ENCODE measurements at regions not wholly inside any gene's neighbourhood (a gene's known extent, or its start where the extent isn't known, plus 50 kb on each side); places are given as distances from the start of the nearest gene placed in this dataset.
"Not testable (repeated sequence)": the region's sequence is repeated elsewhere in the genome, so short reads cannot be mapped to it uniquely, and the experiment has no call there.

DNA sequence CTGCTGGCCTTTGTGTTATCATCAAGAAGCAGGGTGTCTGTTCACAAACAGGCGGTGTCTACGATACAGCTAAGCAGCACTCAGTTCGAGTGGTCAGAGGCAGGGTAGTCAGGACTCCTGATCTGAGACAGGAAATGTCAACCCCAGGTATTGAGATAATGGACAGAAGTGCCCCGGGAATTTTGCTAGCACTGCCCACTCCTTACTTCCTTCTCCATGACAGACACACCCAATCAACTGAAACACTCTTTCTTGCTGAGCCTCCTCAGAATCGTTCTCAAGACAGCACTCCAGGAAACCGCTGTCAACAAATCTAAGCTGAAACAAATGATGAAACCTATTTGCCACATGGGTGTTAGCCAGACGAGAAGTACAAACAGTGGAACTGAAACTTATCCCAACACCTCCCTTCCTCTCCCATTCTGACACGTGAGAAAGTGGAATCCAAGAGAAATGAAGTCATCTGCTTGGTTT lies 109.3 kb downstream of the GTF2IRD2B start:
- not testable (repeated sequence) for DNase-seq

DNA sequence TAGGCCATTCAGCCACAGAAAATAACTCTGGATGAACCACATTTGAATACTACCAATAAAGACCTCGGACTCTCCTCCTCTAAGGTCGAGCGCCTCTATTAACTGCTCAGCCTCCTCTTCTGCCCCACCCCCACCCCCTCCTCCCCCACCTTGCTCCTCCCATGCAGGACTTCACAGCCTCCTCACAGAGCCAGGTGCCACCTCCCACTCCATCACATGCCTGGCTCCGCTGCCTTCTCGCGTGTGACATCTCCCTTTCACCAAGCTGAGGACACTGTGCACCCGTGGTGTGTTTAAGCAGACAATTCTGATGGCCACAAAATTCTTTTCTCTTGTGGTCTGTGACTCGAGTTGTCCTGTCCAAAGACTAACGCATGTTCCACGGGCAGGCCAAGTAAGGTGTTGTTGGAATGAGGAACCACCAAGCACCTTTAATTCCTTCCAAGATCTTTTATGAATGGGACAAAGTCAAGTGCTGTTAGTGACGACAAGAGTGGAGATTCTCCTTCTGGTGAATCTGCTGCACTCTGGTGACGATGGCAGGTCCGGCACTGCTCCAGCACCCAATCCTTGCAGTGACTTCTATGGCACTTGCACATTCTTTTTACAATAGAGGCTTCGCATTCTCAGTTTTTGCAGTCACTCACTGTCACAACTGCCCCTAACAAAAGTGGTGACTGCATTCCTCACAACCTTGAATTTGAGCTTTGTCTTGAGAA lies 113.1 kb downstream of the GTF2IRD2B start:
- DNase-seq = not testable (repeated sequence)

DNA sequence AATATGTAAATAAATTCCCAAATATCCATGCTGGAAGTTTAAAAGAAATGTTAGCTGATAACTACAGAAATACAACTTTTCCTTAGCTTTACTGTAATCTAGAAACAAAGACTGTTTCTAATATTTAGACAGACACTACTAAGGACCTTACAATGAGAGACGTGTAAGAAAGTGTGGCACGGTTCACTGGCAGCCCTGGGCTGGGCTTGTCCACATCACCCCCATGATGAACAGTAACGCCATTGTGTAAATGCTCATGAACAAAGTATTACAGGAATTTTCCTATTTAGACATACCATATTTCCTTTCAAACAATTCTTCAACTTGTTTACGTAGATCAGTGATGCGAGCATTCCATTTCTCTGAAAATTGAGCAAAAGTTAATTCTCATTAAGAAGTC lies 123.1 kb downstream of the GTF2IRD2B start:
- DNase-seq = not testable (repeated sequence)

DNA sequence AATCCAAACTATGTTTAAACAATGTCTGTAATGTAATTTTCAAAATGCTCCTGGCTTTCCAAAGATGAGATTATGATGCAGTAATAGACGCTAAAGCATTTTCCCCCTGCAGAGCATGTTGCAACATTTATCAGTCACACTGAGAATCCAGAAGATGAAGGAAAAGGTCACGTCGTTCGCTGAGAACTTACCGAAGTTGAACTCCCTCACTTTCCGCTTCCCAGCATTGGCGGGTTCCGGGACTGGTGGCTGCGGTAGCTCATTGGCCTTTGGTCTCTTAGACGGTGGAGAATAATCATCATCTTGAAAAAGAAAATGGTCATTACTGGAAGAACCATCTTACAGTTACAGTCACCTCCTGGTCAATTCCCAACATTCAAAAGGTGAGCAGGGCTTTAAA lies 124.6 kb downstream of the GTF2IRD2B start:
- not testable (repeated sequence) for DNase-seq

DNA sequence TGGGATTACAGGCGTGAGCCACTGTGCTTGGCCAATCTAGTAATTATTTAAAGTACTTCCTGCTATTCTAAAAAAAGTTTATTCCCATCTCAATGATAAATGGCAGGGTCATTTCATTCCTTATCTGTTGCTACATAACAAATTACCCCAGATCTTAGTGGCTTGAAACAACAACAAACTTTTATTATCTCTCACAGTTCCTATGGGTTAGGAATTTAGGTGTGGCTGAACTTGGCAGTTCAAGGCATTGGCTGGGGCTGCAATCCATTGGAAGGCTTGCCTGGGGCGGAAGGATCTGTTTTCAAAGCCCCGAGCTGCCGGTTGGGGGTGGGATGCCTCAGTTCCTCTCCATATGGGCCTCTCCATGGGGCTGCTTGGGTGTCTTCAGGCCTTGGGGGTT lies 133.7 kb downstream of the GTF2IRD2B start:
- not testable (repeated sequence) for DNase-seq

DNA sequence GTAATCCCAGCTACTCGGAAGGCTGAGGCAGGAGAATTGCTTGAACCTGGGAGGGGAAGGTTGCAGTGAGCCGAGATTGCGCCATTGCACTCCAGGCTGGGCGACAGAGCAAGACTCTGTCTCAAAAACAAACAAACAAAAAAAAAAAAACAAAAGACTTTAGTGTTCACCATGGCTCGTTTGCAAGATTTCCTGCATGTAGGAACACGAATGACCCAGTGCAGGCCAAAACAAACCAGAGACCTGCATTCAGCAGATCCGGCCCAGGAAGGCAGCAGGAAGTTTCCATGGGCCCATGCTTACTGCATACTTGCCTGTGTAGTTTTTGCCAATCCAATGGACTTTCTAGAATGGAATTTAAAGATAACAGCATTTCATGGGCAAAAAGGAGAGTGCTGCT lies 137.2 kb downstream of the GTF2IRD2B start:
- DNase-seq = not testable (repeated sequence)

DNA sequence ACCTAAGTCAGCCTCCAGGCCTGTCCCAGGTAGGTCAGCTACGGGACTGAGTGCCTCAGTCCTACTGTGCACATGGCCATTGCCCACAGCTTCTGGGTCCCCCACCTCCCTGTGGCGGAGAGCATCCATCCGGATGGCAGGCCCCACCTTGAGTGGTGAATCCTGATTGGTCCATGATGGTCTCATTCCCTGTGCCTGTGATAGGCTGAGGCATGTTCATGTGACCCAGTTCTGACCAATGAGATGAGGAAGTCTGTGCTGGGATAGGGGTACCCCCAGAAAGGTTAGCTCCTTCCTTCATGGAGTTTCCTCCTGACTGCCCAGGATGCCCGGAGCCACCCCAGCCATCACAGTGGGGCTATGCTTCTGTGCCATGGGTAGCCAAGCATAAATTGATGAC lies 138.2 kb downstream of the GTF2IRD2B start:
- not testable (repeated sequence) for DNase-seq

DNA sequence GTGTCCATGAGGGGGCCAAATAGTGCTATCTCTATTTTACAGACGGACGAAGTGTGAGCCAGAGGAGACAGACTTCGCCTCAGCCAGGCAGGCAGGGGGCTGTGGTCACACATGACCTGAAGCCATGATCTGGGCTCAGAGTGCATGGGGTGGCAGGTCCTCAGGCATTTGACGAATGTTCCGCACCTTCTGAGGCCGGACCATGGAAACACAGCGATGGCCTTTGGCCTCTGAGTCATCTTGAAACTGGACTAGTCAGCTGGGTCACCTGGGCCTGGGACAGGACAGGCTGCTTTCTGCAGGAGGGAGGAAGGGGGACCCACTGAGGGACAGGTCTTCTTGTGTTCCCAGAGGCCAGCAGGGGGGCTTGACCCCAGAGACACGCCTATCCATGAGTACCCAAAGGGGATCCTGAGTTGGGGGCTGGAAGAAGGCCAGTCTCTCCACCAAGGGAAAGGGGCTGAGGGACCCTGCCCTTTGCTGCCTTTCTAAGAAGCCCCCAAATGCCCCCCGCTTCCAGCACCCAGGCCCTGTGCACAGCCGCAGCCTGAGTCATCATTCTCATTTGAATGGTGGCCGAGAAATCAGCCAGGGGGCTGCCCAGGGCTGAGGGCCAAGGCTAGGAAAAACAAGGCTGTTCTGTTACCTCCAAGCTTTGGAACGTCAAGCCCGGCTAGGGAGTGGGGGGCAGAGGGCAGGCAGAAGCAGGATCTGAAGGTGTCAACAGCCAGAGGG lies 142.9 kb downstream of the GTF2IRD2B start:
- DNase-seq = not testable (repeated sequence)

DNA sequence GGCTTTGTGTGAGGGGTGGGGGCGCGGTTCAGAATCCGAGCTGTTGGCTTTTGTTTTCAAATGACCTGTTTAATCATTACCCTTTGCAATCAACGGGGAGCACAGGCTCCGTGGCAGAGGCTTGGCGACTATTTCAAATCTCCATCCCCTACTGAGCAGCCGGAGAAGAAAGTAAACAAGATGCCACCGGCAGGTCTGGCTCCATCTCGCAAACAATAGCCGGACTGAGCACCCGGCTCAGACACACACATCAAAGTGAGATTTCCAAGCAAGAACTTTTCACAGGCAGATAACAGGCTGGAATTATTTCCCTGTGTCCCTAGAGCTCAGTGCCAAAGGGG lies 143.4 kb downstream of the GTF2IRD2B start:
- DNase-seq = not testable (repeated sequence)

DNA sequence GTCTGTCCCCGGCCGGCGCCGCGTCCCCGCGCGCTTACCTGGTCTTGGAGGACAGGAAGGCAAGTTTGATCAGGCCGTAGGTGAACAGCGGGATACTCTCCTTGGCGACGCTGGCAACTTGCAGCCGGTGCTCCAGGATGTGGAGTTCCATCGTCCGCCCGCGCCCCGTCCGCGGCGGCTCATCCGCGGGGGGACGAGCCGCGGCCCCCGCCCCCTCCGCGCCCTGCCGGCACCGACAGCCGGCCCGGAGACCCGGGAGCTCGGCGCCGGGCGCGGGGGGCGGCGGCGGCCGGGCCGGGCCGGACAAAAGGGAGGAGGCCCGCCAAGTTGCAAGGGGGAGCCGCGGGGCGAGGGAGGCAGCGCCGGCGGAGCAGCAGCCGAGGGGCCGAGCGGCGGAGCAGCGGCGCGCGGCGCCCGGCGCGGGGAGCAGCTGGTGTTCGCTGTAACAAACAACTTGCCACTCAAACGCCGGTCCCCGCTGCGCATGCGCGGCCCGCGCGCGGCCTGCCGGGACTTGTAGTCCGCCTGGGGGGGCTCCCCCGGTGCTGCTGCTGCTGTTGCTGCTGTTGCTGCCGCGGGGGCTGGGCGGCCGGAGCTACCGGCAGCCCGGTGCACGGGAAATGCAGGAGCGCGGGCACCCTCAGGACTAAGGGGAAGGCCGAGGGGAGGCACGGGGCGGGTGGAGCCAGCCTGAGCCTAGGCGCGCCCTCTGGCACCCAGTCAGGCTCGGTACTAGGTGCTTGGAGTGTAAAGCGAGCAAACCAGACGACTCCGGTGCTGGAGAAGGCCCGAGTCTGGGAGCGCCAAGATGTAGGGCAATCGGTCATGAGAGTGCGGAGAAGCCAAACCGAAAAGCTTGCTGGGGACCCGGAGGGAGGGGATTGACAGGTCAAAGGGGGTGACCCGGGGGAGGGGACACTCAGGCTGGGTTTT lies 145.1 kb downstream of the GTF2IRD2B start:
- DNase-seq = peak; percentile 65

DNA sequence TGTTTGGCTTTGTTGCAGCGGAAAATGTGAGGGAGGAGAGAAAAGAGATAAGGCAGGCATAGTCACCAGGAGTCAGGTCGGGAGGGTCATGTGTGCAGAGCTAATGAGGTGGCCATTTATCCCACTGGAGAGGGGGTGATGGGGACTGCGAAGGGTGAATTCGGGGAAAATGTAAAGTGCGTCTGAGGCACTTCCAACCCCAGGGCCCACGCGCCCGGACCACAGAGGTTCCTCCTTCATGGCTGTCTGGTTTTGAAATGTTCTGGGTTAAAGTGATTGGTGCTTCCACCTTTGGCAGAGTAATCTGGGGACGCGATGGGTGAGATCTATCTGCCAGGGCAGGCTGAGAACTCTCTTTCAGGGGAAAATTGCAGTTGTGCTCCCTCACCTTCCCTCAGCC lies 145.9 kb downstream of the GTF2IRD2B start:
- DNase-seq = not testable (repeated sequence)

DNA sequence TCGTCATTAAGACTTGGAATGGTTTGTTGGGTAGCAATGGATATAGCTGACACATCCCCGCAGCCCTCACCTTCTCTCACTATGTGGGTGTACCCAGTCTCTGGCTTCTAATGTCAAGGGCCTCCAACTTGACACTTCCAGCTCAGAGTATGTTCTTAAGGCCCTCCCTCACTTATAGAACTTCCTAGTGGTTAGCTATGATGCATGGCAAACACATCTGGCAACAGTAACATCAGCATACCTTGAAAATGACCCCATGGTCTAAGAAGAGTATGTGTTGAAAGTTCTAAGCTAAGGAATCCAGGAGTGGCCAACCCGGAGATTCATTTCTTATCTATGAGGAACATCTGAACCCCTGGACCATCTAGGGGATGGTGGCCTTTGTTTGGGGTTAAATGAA lies 151.2 kb downstream of the GTF2IRD2B start:
- not testable (repeated sequence) for DNase-seq

DNA sequence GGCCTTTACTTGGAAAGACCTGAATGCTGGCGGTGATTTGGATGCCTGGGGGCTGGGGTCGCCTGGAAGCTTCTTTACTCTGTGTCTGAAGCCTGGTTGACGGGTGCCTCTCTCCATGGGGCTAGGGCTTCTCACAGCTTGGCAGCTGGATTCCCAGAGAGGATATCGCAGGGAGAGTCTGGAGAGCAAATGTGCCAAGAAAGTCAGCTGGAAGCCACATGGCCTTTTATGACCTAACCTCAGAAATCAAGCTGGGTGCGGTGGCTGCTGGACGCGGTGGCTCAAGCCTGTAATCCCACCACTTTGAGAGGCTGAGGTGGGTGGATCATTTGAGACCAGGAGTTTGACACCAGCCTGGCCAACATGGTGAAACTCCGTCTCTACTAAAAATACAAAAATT lies 147.2 kb upstream of the TRIM73 start:
- not testable (repeated sequence) for DNase-seq

DNA sequence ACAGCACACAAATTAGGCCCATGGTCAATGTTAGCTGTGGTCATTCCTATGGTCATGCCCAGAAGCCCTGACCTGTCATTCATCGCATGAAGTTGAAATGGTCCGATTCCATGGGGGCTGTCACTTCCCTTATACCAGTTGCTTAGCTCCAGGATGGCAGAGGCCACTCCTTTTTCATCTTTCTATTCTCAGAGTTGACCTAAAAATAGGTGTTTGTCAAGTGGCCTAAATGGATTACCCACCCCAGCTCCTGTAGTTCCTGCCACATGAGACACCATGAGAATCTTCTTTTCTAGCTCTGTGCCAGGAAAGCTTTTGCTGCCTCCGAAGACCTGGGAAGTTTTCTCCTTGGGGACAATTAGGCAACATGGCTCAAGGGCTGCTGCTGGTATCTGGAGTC lies 141.2 kb upstream of the TRIM73 start:
- DNase-seq = not testable (repeated sequence)

DNA sequence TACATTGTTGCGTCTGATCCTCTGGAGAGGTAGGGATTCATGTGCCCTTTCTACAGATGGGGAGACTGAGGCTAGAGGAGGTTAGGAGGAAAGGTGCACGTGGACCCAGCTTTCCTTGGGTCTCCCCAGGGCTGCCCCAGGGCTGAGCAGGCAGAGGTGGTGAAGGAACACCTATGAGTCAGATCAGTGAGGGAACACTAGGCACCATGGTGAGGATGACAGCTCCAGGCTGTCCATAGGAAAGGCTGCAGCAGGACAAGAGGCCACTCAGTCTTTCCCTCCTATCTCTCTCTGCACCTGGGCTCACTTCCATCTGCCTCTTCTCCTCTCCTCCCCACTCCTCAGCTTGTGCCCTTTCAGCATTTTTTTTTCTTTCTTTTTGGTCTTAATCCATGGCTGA lies 138.0 kb upstream of the TRIM73 start:
- DNase-seq = not testable (repeated sequence)

DNA sequence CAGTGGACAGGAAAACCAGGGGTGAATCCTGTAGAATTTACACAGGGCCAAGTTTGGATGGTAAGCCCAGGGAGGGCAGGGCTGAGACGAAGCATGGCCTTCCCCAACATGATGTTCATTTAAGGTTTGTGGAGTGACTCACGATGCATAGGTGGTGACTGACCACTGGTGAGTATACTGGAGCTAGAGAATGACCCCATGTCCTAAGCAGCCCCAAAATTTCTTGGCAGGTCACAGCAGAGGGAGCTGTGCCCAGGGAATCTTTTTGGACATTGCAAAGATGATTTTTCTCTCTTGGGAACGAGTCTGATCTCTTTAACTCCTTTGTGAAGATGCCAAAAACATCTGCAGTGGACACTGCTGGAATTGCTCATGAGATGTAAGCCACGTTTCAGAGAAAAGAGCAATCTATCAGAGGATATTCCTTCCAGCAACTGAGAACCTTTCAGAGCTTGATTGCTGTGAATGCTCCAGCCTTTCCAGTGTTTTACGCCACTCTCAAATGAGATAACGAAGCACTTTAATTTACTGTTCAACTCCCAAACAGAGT lies 135.9 kb upstream of the TRIM73 start:
- not testable (repeated sequence) for DNase-seq

DNA sequence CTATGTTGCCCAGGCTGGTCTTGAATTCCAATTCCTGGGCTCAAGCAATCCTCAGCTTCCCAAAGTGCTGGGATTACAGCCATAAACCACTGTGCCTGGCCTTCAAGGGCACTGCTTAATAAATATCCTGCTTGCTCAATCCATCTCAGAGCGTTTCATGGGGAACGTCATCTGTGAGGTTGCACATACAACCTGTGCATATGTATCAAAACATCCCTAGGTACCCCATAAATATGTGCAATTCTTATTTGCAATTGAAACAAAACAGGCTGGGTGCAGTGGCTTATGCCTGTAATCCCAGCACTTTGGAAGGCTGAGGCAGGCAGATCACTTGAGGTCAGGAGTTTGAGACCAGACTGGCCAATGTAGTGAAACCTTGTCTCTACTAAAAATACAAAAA lies 133.8 kb upstream of the TRIM73 start:
- DNase-seq = not testable (repeated sequence)

DNA sequence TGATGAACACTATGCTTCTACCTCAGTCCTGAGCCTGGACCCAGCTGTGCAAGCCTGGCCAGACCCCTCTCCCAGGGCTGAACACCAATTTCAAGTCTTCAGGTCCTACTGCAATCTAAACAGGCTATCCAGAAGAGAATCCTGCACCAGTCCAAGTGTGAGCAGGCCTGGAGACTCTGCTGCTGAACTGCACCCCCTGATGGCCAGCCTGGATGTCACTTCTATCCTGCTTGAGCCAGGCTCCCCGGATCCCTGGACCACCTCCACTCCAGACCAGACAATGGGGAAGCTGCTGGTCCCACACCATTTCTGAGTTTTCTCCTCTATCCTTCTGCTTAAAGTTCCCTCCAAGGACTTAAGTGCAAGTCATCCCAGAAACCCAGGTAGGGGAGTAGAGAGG lies 127.3 kb upstream of the TRIM73 start:
- DNase-seq = not testable (repeated sequence)

DNA sequence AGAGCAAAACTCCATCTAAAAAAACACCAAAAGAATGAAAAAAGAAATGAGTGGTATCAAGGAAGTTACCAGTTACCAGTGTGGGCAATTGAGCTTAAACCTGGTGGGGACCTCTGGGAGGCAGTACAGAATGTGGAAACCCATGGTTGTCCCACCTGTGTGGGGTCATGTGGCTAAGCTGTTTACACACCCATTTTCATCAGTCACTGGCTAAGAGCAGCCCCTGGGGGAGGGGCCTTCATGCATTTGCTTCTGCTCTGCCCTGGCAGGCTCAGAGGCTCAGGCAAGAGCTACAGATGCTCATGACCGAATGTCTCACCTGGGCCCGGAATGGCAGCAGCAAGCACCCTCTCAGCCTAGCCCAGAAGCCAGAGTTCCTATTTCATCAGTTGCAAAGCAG lies 126.3 kb upstream of the TRIM73 start:
- DNase-seq = not testable (repeated sequence)

DNA sequence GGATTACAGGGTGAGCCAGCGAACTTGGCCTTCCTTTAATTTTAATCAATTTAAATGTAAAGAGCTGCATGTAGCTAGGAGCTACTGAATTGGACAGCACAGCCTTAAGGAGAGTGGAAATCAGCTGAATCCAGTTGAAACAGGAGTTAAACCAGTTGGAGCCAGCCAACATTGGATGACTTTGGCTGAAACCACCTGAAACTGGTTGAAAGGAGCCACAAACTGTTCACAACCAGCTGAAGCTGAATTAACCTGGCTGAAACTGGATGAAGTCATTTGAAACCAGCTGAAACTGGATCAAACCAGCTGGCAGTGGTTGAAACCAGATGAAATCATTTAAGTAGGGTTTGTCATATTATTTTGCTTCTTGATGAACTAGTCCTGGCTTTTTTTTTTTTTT lies 121.3 kb upstream of the TRIM73 start:
- DNase-seq = not testable (repeated sequence)

All from central memory CD4-positive, alpha-beta T cell (primary cell).